Activated CD8-positive, alpha-beta memory T cell treated with anti-CD3 and anti-CD28 coated beads, Interleukin-2, amount 50 U/mL, for 4 hours (primary cell): ENCODE measurements at regions not wholly inside any gene's neighbourhood (a gene's known extent, or its start where the extent isn't known, plus 50 kb on each side); places are given as distances from the start of the nearest gene placed in this dataset.
"Not testable (repeated sequence)": the region's sequence is repeated elsewhere in the genome, so short reads cannot be mapped to it uniquely, and the experiment has no call there.

Experiments used
- DNase-seq: peaks from one replicate; pipeline ENCODE4 v3.0.0-alpha.2; 2020

- DNase-seq: no peak
Measured at GRCh38 chr1:209155546-209155945, 428.0 kb upstream of the CAMK1G start.

DNA sequence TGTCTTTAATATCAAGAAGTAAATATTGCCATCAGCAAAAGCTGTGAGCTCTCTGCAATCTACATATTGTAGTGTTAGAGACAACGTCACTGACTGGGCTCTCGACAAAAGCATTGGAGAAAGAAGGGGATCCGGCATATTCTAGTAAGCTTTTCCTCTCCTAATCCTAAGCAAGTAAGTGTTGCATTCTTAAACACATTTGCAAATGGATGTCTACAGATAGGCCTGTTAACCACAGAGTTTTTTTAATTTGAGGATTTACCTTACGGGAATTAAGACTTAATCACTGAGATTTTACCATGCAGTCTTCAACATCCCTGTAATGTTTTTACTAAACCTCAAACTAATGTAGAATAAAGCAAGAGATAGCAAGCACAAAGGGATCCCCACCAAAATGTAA, 426.5 kb upstream of the CAMK1G start:
- DNase-seq: no peak

DNA sequence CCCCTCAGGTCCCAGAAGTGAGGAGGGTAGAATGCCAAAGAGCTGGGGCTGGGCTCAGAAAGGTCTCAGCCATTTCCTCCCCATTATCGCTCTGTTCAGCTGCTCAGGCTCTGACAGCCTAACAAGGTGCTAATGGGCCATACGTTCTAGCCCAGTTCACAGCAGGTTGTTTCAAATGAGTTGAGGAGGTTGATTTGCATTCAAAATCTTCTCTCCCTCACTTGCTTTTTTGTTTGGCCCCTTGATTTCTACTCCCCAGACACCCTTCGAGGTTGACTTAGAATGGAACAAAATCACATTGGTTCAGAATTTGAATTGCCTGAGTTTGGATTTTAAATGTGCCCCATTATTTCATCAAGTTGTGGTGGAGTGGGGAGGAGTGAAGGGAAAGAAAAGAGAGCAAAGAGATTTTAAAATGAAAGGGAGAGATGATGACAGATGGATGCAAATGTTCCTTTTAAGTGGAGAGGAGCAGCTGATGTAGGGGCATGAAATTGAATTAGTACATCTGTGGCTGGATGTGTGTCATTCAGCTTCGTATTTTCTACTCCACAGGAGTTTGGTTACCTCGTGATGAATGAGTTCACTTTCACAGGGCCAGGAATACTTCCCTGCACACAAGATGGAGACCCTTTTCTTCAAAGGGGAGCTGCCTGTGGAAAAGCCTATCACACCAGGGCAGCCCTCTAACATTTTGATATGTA, 425.8 kb upstream of the CAMK1G start:
- DNase-seq: no peak

DNA sequence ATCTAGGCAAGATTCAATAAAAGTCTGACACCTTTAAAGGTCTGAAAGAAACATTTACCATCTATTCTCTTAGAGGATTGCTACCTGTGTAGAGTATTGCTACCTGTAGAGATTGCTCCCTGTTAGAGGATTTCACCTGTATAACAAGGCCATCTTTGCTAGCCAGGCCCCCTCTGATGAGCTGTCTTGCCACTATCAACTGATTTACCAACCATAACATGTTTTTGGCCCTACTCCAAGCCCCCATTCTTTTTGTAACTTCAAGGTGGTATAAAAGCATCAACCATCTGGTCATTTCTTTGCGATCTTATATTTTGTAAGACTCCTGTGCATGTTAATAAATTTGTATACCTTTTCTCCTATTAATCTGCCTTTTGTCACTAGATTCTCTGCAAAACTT, 424.7 kb upstream of the CAMK1G start:
- DNase-seq: no peak

GRCh38 chr1:209160230-209160629, 423.3 kb upstream of the CAMK1G start:
- no peak for DNase-seq

- DNase-seq: no peak
Measured at GRCh38 chr1:209162651-209163050, 420.9 kb upstream of the CAMK1G start.

DNA sequence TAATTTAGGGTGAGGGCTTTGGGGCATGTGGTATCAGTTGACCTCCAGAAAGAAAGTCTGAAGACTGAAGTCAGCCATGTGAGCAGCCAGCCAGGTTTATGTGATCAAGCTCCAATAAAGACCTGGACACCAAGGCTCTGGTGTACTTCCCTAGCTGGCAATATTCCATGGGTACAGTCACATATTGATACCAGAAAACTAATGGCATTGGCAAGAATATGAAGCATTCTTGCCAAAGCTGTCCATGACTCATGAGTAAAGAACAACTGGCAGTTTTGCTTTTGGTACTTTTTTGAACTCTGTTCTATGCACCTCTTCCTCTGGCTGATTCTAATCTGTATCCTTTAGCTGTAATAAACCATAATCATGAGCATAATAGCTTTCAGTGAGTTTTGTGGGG, 415.3 kb upstream of the CAMK1G start:
- no peak for DNase-seq

DNA sequence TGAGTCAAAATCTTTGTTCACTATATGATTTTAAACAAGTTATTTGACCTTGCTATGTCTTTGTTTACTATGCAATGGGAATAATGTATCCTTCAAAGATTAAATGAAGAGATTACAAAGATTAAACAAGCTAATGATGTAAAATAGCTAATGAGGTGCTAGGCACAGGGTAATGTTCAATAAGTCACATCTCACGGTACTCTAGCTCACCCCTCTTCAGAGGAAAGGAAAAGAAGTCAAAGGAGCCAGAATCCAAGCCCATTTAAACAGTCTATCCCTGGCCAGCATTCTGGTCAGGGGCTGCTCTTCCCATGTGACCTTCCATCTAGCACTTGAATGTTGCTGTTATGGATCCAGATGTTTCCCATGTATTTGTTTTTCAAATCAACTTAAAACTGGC, 412.4 kb upstream of the CAMK1G start:
- DNase-seq: no peak

DNA sequence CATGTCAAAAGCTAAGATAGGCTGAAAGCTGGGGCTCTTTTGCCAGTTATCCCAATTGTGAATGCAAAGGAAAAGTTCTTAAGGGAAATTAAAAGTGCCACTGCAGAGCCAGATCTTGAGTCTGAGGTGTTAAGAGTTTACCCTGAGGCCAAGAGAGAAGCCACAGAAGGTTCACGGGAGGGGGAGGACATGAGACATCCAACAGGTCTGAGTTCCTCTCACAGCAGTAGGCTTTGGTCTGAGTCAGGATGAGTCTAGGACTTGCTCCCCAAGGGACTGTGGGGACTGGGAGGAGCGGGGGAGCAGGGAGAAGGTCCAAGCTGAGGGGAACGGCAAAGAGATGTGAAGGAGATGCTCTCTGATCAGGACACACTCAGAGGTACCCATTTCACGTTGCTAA, 411.2 kb upstream of the CAMK1G start:
- no peak for DNase-seq

- DNase-seq: not testable (repeated sequence)
Measured at GRCh38 chr1:209172792-209173542, 410.5 kb upstream of the CAMK1G start.

- not testable (repeated sequence) for DNase-seq
Measured at GRCh38 chr1:209173796-209174195, 409.7 kb upstream of the CAMK1G start.

GRCh38 chr1:209176866-209177430, 406.6 kb upstream of the CAMK1G start:
- DNase-seq: no peak

- no peak for DNase-seq
Measured at GRCh38 chr1:209183195-209183594, 400.3 kb upstream of the CAMK1G start.

GRCh38 chr1:209187589-209187988, 395.9 kb upstream of the CAMK1G start:
- DNase-seq: no peak

DNA sequence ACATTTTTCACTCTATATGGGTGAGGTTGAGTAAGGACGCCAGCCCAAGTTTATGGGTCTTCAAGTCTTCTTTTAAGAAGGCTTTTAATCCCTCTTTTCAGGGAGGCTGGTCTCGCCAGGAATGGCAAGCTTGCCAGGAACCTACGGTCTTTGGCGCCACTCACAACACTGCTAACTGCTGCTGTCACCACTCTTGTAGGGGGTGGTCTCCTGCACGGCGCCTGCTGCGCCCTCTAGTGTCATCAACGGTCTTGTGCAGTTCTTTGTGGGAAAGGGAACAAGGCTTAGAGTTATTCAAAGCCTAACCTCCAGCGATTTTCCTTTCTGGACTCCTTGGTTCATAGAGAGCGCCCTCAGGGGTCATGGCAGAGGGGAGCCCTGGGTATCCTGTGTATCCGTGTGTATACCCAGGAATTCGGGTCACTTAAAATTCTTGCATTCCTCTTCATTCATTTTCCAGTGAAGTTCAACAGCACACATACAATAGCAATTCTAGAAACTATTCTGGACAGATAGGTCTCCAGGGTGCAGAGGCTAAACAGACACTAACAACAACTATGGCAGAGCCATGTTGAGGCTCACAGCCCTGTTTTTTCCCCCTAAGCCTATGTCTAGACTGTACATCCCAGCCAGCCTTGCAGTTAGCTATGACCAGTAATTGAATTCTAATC, 392.8 kb upstream of the CAMK1G start:
- no peak for DNase-seq

- DNase-seq: no peak
Measured at GRCh38 chr1:209191262-209191634, 392.3 kb upstream of the CAMK1G start.

DNA sequence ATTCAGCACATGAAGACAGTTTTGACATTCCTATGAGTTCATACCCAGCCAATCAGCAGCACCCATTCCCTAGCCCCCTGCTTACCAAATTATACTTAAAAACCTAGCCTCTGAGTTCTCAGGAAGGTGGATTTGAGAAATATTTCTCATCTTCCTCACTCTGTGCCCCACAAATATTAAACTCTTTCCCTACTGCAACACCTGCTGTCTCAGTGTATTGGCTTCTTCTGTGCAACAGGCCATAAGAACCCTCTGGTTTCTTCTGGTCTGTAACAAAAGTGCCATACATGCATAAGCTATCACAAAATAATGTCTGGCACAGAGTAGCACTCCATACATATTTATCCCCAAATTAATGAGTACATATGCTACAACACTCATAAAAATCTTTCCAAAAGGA, 387.4 kb upstream of the CAMK1G start:
- no peak for DNase-seq

DNA sequence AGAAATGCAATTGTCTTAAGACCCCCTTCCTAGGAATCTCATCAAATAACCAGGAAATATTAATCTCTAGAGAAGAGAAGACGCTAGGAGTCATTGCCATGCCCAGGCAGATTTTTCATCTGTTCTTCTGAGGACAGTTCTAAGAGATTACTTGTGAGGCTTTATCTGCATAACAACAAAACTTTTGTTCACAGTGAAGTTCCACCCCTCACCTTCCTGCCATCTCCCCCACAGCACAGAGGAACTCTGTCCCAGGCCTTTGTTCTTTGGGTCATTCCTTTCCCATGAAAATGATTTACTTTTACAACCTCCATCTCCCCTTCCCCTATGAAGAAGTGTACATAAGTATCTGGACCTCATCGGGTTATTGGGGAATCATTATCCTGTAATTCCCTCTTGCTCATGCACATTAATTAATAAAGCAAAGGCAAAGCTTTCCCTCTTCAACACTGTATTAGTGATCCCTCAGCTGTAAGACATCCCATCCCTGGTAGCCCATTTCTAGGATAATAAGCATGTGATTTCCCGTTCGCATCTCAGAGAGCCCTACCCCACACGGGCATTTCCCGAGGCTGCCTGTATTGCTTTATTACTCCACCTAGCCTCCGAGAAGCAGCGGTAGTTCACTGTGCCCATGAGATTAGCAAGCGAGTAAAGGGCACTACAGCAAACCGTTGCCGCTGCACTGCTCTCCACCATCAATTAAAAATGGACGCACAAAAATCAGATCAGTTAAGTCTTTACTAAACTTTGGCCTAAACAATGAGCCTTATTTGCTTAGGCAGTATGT, 384.4 kb upstream of the CAMK1G start:
- DNase-seq: no peak

GRCh38 chr1:209199822-209200221, 383.7 kb upstream of the CAMK1G start:
- no peak for DNase-seq

DNA sequence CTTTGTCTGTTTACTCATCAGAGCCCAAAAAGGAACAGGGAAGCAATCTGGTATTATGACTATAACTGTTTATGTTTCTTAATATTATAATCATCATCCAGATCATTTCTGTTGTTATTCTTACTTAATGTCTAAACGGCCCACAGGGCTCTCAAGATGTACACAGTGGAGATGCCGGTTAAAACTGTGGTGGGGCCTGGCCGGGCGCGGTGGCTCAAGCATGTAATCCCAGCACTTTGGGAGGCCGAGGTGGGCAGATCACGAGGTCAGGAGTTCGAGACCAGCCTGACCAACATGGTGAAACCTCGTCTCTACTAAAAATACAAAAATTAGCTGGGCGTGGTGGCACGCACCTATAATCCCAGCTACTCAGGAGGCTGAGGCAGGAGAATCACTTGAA, 381.2 kb upstream of the CAMK1G start:
- DNase-seq: not testable (repeated sequence)

DNA sequence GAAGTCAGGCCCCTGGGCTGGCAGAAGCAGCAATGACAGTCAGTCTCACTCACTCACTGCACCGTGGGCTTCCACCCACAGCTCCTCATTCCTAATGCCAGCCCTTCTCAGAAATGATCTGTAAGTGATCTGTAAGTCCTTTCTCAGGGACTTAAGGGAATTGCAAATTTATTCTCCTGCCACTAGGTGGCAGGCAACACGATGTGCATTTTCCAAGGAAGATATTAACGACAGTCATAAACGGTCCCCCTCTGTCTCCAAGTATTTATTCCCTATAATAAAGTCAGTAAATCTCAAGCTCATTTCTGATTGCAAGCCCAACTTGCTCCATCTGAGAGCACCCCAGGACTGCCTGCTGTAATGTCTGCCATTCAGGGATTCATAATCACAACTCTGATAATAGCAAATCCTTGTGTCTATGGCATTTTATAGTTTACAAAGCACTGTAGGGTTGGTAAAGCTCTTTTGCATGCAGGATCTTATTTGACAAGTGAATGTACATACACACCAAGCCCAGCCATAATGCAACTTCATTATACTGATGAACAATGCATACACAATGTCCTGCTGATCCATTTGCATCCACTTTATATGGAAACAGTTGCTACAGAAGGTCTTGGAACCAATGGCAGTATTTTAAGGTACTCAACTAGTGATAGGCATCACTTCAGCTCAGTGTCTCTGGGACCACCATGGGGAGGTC, 380.5 kb upstream of the CAMK1G start:
- no peak for DNase-seq

- DNase-seq: no peak
Measured at GRCh38 chr1:209203533-209203895, 380.0 kb upstream of the CAMK1G start.
